ENCODE measurements at regions not wholly inside any gene's neighbourhood (a gene's known extent, or its start where the extent isn't known, plus 50 kb on each side); places are given as distances from the start of the nearest gene placed in this dataset.

- Histone ChIP-seq H2AFZ (no peak overlapping the region), H3K27me3 (ENCODE audit: insufficient read depth) (no peaks in the 10 kb centered on the region), H3K4me2 (no peak overlapping the region), H3K27ac (ENCODE audit: low read depth) (no peak overlapping the region), H4K20me1 (replicated peaks; ENCODE audit: insufficient read depth) (no peaks in the 10 kb centered on the region), H3K9me2 (ENCODE audit: insufficient read depth) (no peaks in the 10 kb centered on the region), H3K36me3 (ENCODE audit: insufficient read depth) (no peaks in the 10 kb centered on the region), H3K79me2 (replicated peaks; ENCODE audit: insufficient read depth) (no peaks in the 10 kb centered on the region), H3K4me1 (ENCODE audit: insufficient read depth) (no peaks in the 10 kb centered on the region), H3K4me3 (no peak overlapping the region), H3F3A (replicated peaks; ENCODE audit: low read depth) (no peaks in the 10 kb centered on the region)
- no peak overlapping the region for H3K27ac Mint-ChIP-seq
- TF ChIP-seq, protein P1, sequence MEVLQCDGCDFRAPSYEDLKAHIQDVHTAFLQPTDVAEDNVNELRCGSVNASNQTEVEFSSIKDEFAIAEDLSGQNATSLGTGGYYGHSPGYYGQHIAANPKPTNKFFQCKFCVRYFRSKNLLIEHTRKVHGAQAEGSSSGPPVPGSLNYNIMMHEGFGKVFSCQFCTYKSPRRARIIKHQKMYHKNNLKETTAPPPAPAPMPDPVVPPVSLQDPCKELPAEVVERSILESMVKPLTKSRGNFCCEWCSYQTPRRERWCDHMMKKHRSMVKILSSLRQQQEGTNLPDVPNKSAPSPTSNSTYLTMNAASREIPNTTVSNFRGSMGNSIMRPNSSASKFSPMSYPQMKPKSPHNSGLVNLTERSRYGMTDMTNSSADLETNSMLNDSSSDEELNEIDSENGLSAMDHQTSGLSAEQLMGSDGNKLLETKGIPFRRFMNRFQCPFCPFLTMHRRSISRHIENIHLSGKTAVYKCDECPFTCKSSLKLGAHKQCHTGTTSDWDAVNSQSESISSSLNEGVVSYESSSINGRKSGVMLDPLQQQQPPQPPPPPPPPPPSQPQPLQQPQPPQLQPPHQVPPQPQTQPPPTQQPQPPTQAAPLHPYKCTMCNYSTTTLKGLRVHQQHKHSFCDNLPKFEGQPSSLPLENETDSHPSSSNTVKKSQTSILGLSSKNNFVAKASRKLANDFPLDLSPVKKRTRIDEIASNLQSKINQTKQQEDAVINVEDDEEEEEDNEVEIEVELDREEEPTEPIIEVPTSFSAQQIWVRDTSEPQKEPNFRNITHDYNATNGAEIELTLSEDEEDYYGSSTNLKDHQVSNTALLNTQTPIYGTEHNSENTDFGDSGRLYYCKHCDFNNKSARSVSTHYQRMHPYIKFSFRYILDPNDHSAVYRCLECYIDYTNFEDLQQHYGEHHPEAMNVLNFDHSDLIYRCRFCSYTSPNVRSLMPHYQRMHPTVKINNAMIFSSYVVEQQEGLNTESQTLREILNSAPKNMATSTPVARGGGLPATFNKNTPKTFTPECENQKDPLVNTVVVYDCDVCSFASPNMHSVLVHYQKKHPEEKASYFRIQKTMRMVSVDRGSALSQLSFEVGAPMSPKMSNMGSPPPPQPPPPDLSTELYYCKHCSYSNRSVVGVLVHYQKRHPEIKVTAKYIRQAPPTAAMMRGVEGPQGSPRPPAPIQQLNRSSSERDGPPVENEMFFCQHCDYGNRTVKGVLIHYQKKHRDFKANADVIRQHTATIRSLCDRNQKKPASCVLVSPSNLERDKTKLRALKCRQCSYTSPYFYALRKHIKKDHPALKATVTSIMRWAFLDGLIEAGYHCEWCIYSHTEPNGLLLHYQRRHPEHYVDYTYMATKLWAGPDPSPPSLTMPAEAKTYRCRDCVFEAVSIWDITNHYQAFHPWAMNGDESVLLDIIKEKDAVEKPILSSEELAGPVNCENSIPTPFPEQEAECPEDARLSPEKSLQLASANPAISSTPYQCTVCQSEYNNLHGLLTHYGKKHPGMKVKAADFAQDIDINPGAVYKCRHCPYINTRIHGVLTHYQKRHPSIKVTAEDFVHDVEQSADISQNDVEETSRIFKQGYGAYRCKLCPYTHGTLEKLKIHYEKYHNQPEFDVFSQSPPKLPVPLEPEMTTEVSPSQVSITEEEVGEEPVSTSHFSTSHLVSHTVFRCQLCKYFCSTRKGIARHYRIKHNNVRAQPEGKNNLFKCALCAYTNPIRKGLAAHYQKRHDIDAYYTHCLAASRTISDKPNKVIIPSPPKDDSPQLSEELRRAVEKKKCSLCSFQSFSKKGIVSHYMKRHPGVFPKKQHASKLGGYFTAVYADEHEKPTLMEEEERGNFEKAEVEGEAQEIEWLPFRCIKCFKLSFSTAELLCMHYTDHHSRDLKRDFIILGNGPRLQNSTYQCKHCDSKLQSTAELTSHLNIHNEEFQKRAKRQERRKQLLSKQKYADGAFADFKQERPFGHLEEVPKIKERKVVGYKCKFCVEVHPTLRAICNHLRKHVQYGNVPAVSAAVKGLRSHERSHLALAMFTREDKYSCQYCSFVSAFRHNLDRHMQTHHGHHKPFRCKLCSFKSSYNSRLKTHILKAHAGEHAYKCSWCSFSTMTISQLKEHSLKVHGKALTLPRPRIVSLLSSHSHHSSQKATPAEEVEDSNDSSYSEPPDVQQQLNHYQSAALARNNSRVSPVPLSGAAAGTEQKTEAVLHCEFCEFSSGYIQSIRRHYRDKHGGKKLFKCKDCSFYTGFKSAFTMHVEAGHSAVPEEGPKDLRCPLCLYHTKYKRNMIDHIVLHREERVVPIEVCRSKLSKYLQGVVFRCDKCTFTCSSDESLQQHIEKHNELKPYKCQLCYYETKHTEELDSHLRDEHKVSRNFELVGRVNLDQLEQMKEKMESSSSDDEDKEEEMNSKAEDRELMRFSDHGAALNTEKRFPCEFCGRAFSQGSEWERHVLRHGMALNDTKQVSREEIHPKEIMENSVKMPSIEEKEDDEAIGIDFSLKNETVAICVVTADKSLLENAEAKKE (CRISPR knock-in tag; IDR thresholded peaks at IDR 0.05): no peak
- no peaks in the 10 kb centered on the region for H3K4me1 Mint-ChIP-seq
- H3K27me3 Mint-ChIP-seq (ENCODE audit: insufficient read depth, low read depth, poor library complexity): peaks cover 1% of the 10 kb centered on the region
- no peaks in the 10 kb centered on the region for H3K9me3 Mint-ChIP-seq
- H3K4me3 Mint-ChIP-seq: no peak overlapping the region
- DNase-seq (ENCODE audit: low spot score) (peak; percentile 1), ATAC-seq (no peak)
- no peaks in the 10 kb centered on the region for H3K36me3 Mint-ChIP-seq (ENCODE audit: low read depth)
These were observed 102.8 kb upstream of the MAGEE2 start for GRCh38 chrX:75887833-75888232.

GRCh38 chrX:75892749-75893148 is 107.7 kb upstream of the MAGEE2 start:
- Mint-ChIP-seq H3K4me3 (no peak overlapping the region), H3K9me3 (no peaks in the 10 kb centered on the region), H3K36me3 (ENCODE audit: low read depth) (no peaks in the 10 kb centered on the region), H3K27ac (no peak overlapping the region), H3K27me3 (ENCODE audit: insufficient read depth, low read depth, poor library complexity) (peaks cover 1% of the 10 kb centered on the region), H3K4me1 (no peaks in the 10 kb centered on the region)
- H3K4me1 ChIP-seq (ENCODE audit: insufficient read depth): no peaks in the 10 kb centered on the region
- H3K27ac ChIP-seq (ENCODE audit: low read depth): no peak overlapping the region
- ATAC-seq (no peak), DNase-seq (ENCODE audit: low spot score) (no peak)
- H4K20me1 ChIP-seq (replicated peaks; ENCODE audit: insufficient read depth): no peaks in the 10 kb centered on the region
- no peaks in the 10 kb centered on the region for H3F3A ChIP-seq (replicated peaks; ENCODE audit: low read depth)
- H3K79me2 ChIP-seq (replicated peaks; ENCODE audit: insufficient read depth): no peaks in the 10 kb centered on the region
- H3K9me2 ChIP-seq (ENCODE audit: insufficient read depth): peaks cover 2% of the 10 kb centered on the region; the same call in 1 of the 2 replicates
- no peak overlapping the region for H2AFZ ChIP-seq
- no peak overlapping the region for H3K4me2 ChIP-seq
- no peaks in the 10 kb centered on the region for H3K36me3 ChIP-seq (ENCODE audit: insufficient read depth)
- no peak overlapping the region for H3K4me3 ChIP-seq
- no peaks in the 10 kb centered on the region for H3K27me3 ChIP-seq (ENCODE audit: insufficient read depth)
- TF ChIP-seq, protein P2, sequence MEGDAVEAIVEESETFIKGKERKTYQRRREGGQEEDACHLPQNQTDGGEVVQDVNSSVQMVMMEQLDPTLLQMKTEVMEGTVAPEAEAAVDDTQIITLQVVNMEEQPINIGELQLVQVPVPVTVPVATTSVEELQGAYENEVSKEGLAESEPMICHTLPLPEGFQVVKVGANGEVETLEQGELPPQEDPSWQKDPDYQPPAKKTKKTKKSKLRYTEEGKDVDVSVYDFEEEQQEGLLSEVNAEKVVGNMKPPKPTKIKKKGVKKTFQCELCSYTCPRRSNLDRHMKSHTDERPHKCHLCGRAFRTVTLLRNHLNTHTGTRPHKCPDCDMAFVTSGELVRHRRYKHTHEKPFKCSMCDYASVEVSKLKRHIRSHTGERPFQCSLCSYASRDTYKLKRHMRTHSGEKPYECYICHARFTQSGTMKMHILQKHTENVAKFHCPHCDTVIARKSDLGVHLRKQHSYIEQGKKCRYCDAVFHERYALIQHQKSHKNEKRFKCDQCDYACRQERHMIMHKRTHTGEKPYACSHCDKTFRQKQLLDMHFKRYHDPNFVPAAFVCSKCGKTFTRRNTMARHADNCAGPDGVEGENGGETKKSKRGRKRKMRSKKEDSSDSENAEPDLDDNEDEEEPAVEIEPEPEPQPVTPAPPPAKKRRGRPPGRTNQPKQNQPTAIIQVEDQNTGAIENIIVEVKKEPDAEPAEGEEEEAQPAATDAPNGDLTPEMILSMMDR (conservative IDR thresholded peaks at IDR 0.05; ENCODE audit: low read depth in 2 of 2): no peak
- TF ChIP-seq JUNB (IDR thresholded peaks at IDR 0.05; ENCODE audit: unreplicated experiment): no peak
- TF ChIP-seq EZH2 (IDR thresholded peaks at IDR 0.05; ENCODE audit: low read depth, unreplicated experiment): no peak
- no peak for TF ChIP-seq CREB1 (CRISPR knock-in tag; IDR thresholded peaks at IDR 0.05; ENCODE audit: low read depth)
- TF ChIP-seq EZH2phosphoT487 (IDR thresholded peaks at IDR 0.05; ENCODE audit: unreplicated experiment): no peak
- no peak for TF ChIP-seq NANOG (IDR thresholded peaks at IDR 0.05; ENCODE audit: borderline replicate concordance)
- no peak for TF ChIP-seq REST (IDR thresholded peaks at IDR 0.05; ENCODE audit: unreplicated experiment)
- TF ChIP-seq STAT1 (IDR thresholded peaks at IDR 0.05; ENCODE audit: unreplicated experiment): no peak
- TF ChIP-seq POLR2AphosphoS5 (IDR thresholded peaks at IDR 0.05; ENCODE audit: low read depth): no peak
- TF ChIP-seq ZNF331 (CRISPR knock-in tag; IDR thresholded peaks at IDR 0.05; ENCODE audit: low read depth): no peak
- TF ChIP-seq ZNF114 (CRISPR knock-in tag; IDR thresholded peaks at IDR 0.05): no peak

All from GM23338 (cell line).